Dermis blood vessel endothelial cell (primary cell): ENCODE measurements at regions not wholly inside any gene's neighbourhood (a gene's known extent, or its start where the extent isn't known, plus 50 kb on each side); places are given as distances from the start of the nearest gene placed in this dataset.
"Not testable (repeated sequence)": the region's sequence is repeated elsewhere in the genome, so short reads cannot be mapped to it uniquely, and the experiment has no call there.

Source experiments
- DNase-seq: peaks from one replicate; pipeline ENCODE4 v3.0.0; 2010

- no peak for DNase-seq
Observed at GRCh38 chr2:18976168-18976961, 382.1 kb downstream of the OSR1 start.

- no peak for DNase-seq
Observed at GRCh38 chr2:18975506-18976167, 382.8 kb downstream of the OSR1 start.

GRCh38 chr2:18971628-18972027 is 382.3 kb upstream of the NT5C1B start:
- DNase-seq = no peak

- no peak for DNase-seq
Observed at GRCh38 chr2:18971069-18971378, 381.7 kb upstream of the NT5C1B start.

GRCh38 chr2:18966131-18966530 is 376.8 kb upstream of the NT5C1B start:
- DNase-seq = no peak

- DNase-seq = not testable (repeated sequence)
Observed at GRCh38 chr2:18963739-18964256, 374.4 kb upstream of the NT5C1B start.

GRCh38 chr2:18961991-18962421 is 372.6 kb upstream of the NT5C1B start:
- no peak for DNase-seq

- DNase-seq = no peak
Observed at GRCh38 chr2:18959952-18960717, 370.8 kb upstream of the NT5C1B start.

GRCh38 chr2:18959200-18959599 is 369.8 kb upstream of the NT5C1B start:
- DNase-seq = no peak

- no peak for DNase-seq
Observed at GRCh38 chr2:18957909-18958308, 368.5 kb upstream of the NT5C1B start.

- DNase-seq = no peak
Observed at GRCh38 chr2:18950361-18950851, 361.0 kb upstream of the NT5C1B start.

- DNase-seq = no peak
Observed at GRCh38 chr2:18949871-18950270, 360.5 kb upstream of the NT5C1B start.

- no peak for DNase-seq
Observed at GRCh38 chr2:18940184-18940583, 350.8 kb upstream of the NT5C1B start.

- not testable (repeated sequence) for DNase-seq
Observed at GRCh38 chr2:18939740-18940139, 350.4 kb upstream of the NT5C1B start.

GRCh38 chr2:18934886-18935285 is 345.5 kb upstream of the NT5C1B start:
- DNase-seq = no peak

- peak; percentile 1 for DNase-seq
Observed at GRCh38 chr2:18932853-18933252, 343.5 kb upstream of the NT5C1B start.

GRCh38 chr2:18930971-18931370 is 341.6 kb upstream of the NT5C1B start:
- DNase-seq = no peak

- no peak for DNase-seq
Observed at GRCh38 chr2:18927525-18928232, 338.3 kb upstream of the NT5C1B start.

- DNase-seq = no peak
Observed at GRCh38 chr2:18926631-18927524, 337.5 kb upstream of the NT5C1B start.

- DNase-seq = no peak
Observed at GRCh38 chr2:18925296-18925695, 335.9 kb upstream of the NT5C1B start.

GRCh38 chr2:18924886-18925285 is 335.5 kb upstream of the NT5C1B start:
- no peak for DNase-seq
